Stimulated activated effector memory CD8-positive, alpha-beta T cell treated with anti-CD3 and anti-CD28 coated beads, Interleukin-12 subunit alpha, Interleukin-12 subunit beta, amount 100 ng/mL, for 72 hours (primary cell): ENCODE measurements at regions not wholly inside any gene's neighbourhood (a gene's known extent, or its start where the extent isn't known, plus 50 kb on each side); places are given as distances from the start of the nearest gene placed in this dataset.

Source experiments
- ATAC-seq: fragments of 150-1000 bp; cut with Tn5 transposase; 2 replicates; pipeline ENCODE4 v1.10.0; 2021
- DNase-seq, 2 donors: peaks; one replicate each; pipeline ENCODE4 v3.0.0; 2021 to 2022; ENCODE audit warnings: low spot score in 2 of 2
- H3K27ac Mint-ChIP-seq: one replicate; pipeline ENCODE4 v1.8.0; 2022; ENCODE audit warnings: mild to moderate bottlenecking, mixed read lengths
- H3K36me3 Mint-ChIP-seq: one replicate; pipeline ENCODE4 v1.8.0; 2022; ENCODE audit warnings: mild to moderate bottlenecking, mixed read lengths
- H3K4me1 Mint-ChIP-seq: one replicate; pipeline ENCODE4 v1.8.0; 2022; ENCODE audit warnings: mixed read lengths
- H3K4me3 Mint-ChIP-seq: one replicate; pipeline ENCODE4 v1.8.0; 2022; ENCODE audit warnings: mild to moderate bottlenecking, mixed read lengths
- H3K9me3 Mint-ChIP-seq: one replicate; pipeline ENCODE4 v1.8.0; 2022; ENCODE audit warnings: mixed read lengths

DNA sequence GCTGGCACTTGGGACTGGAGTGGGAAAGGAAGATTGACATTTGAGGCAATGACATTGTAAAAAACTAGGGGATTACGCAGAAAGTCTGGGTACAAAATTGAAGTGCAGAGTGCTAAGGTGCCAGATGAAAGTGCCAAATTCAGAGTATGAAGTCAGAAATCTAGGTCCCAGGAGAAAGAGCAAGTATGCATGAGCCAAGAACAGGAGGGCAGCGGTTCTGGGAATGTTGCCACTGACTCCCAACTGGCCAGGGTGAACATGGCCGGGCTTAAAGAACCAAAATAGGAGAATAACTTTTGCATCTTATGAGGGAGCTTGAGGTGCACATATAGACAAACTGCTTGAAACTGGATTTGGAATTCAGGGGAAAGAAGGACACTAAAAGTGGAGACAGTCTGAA is 495.8 kb upstream of the KLF12 start:
- no peak overlapping the region for H3K27ac Mint-ChIP-seq
- no peak for DNase-seq
- H3K36me3 Mint-ChIP-seq, result no peaks in the 10 kb centered on the region
- no peaks in the 10 kb centered on the region for H3K4me1 Mint-ChIP-seq
- H3K4me3 Mint-ChIP-seq, result no peak overlapping the region
- no peaks in the 10 kb centered on the region for H3K9me3 Mint-ChIP-seq
- ATAC-seq, result no peak

DNA sequence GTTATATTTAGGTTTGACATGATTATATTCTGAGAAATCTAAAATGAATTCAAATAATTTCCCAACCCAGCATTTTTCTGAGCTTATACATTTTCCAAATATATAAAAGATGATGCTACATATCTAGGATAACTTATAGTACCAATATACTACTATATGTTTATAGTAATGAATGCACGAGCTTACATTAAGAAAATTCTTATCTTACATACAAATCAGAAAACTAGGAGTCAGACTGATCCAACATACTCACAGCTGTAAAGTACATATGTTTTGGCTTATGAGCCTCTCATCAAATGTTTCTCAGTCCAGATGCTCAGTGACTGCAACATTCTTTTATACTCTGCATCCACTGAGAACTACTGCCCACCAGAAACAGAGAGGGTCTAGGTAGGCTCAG is 491.3 kb upstream of the KLF12 start:
- ATAC-seq, result no peak
- DNase-seq, result no peak
- no peak overlapping the region for H3K27ac Mint-ChIP-seq
- no peaks in the 10 kb centered on the region for H3K4me1 Mint-ChIP-seq
- H3K9me3 Mint-ChIP-seq, result no peaks in the 10 kb centered on the region
- no peak overlapping the region for H3K4me3 Mint-ChIP-seq
- H3K36me3 Mint-ChIP-seq, result no peaks in the 10 kb centered on the region

GRCh38 chr13:74623761-74624160 is 489.6 kb upstream of the KLF12 start:
- H3K4me1 Mint-ChIP-seq, result no peaks in the 10 kb centered on the region
- no peak overlapping the region for H3K27ac Mint-ChIP-seq
- no peaks in the 10 kb centered on the region for H3K36me3 Mint-ChIP-seq
- ATAC-seq, result no peak
- no peaks in the 10 kb centered on the region for H3K9me3 Mint-ChIP-seq
- no peak overlapping the region for H3K4me3 Mint-ChIP-seq
- no peak for DNase-seq

GRCh38 chr13:74622284-74622683 is 488.1 kb upstream of the KLF12 start:
- ATAC-seq (no peak), DNase-seq (no peak)
- Mint-ChIP-seq H3K4me3 (no peak overlapping the region), H3K27ac (no peak overlapping the region), H3K36me3 (no peaks in the 10 kb centered on the region), H3K4me1 (no peaks in the 10 kb centered on the region), H3K9me3 (no peaks in the 10 kb centered on the region)

- Mint-ChIP-seq H3K36me3 (no peaks in the 10 kb centered on the region), H3K4me3 (no peak overlapping the region), H3K4me1 (no peaks in the 10 kb centered on the region), H3K27ac (no peak overlapping the region), H3K9me3 (no peaks in the 10 kb centered on the region)
- DNase-seq (no peak), ATAC-seq (peak; percentile 46)
Measured at GRCh38 chr13:74620711-74621110, 486.5 kb upstream of the KLF12 start.

DNA sequence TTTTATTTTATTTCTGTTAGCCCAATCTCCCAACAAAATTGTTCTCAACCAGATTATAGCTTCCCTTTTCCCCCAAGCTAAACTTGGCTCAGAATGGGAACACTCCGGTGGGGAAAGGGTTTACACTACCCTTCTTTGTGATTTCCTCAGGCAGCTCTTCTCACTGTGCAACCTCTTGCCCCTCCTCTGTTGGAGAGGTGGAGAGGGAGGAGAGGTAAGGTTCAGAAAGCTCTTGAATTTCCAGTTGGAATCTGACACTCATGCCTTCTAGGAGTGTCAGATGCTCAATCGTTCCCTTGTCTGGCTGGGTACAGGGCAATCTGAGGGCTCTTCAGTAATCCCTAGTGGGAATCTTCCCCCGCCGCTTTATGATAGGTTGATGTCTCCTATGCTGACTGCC is 486.1 kb upstream of the KLF12 start:
- Mint-ChIP-seq H3K4me3 (no peak overlapping the region), H3K36me3 (no peaks in the 10 kb centered on the region), H3K27ac (no peak overlapping the region), H3K9me3 (no peaks in the 10 kb centered on the region), H3K4me1 (no peaks in the 10 kb centered on the region)
- peak; percentile 21 for ATAC-seq
- no peak for DNase-seq

- Mint-ChIP-seq H3K36me3 (no peaks in the 10 kb centered on the region), H3K27ac (no peak overlapping the region), H3K9me3 (peaks cover 6% of the 10 kb centered on the region), H3K4me1 (no peaks in the 10 kb centered on the region), H3K4me3 (no peak overlapping the region)
- ATAC-seq, result no peak
- no peak for DNase-seq
Measured at GRCh38 chr13:74597526-74597925, 463.3 kb upstream of the KLF12 start.

DNA sequence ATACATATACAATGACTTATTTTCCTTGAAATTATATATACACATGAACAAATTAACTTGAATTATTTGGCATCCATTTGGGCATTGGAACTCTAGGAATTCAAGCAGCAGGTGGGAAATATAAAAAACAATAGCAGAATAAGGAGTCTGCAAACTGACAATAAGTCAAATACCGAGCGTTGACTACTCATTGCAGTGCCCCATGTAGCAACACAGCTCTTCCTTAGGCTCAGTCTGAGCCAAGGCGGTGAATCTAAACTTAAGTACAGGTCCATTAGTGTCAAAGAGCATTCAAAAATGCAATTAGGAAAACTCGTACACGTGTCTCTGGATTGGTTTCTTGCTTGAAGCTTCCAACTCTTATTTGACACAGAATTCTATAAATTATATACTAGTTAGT is 462.5 kb upstream of the KLF12 start:
- H3K4me3 Mint-ChIP-seq, result no peak overlapping the region
- peaks cover 6% of the 10 kb centered on the region for H3K9me3 Mint-ChIP-seq
- DNase-seq (no peak), ATAC-seq (no peak)
- H3K4me1 Mint-ChIP-seq, result no peaks in the 10 kb centered on the region
- no peaks in the 10 kb centered on the region for H3K36me3 Mint-ChIP-seq
- H3K27ac Mint-ChIP-seq, result no peak overlapping the region

- DNase-seq, result no peak
- H3K9me3 Mint-ChIP-seq, result peaks cover 6% of the 10 kb centered on the region
- no peak overlapping the region for H3K27ac Mint-ChIP-seq
- no peaks in the 10 kb centered on the region for H3K36me3 Mint-ChIP-seq
- no peak for ATAC-seq
- H3K4me1 Mint-ChIP-seq, result no peaks in the 10 kb centered on the region
- H3K4me3 Mint-ChIP-seq, result no peak overlapping the region
Measured at GRCh38 chr13:74593688-74594087, 459.5 kb upstream of the KLF12 start.

- no peak for ATAC-seq
- H3K36me3 Mint-ChIP-seq, result no peaks in the 10 kb centered on the region
Measured at GRCh38 chr13:74586847-74587246, 452.6 kb upstream of the KLF12 start.

GRCh38 chr13:74576420-74576819 is 442.2 kb upstream of the KLF12 start:
- no peaks in the 10 kb centered on the region for H3K9me3 Mint-ChIP-seq
- H3K4me3 Mint-ChIP-seq, result peak overlapping the region; percentile 60
- H3K4me1 Mint-ChIP-seq, result peaks cover 16% of the 10 kb centered on the region
- no peaks in the 10 kb centered on the region for H3K36me3 Mint-ChIP-seq
- ATAC-seq (no peak), DNase-seq (no peak)
- H3K27ac Mint-ChIP-seq, result no peak overlapping the region

More at GRCh38 chr13:74586847-74587246, 452.6 kb upstream of the KLF12 start:
- Mint-ChIP-seq H3K27ac (no peak overlapping the region), H3K9me3 (no peaks in the 10 kb centered on the region), H3K4me1 (no peaks in the 10 kb centered on the region), H3K4me3 (no peak overlapping the region)
- DNase-seq, result no peak

GRCh38 chr13:74575729-74576125 is 441.5 kb upstream of the KLF12 start:
- peak overlapping the region; percentile 60 for H3K4me3 Mint-ChIP-seq
- H3K27ac Mint-ChIP-seq, result no peak overlapping the region
- H3K36me3 Mint-ChIP-seq, result no peaks in the 10 kb centered on the region
- DNase-seq (peak; percentile 9 to 64), ATAC-seq (peak; percentile 90)
- no peaks in the 10 kb centered on the region for H3K9me3 Mint-ChIP-seq
- peaks cover 16% of the 10 kb centered on the region for H3K4me1 Mint-ChIP-seq

- peak overlapping the region; percentile 60 for H3K4me3 Mint-ChIP-seq
- ATAC-seq, result peak; percentile 47
Measured at GRCh38 chr13:74574964-74575728, 440.9 kb upstream of the KLF12 start.

GRCh38 chr13:74573654-74574053 is 439.4 kb upstream of the KLF12 start:
- no peak for ATAC-seq
- Mint-ChIP-seq H3K36me3 (no peaks in the 10 kb centered on the region), H3K9me3 (no peaks in the 10 kb centered on the region), H3K27ac (no peak overlapping the region), H3K4me1 (peaks cover 16% of the 10 kb centered on the region), H3K4me3 (no peak overlapping the region)
- DNase-seq, result peak in 1 of 2 donors; percentile 53

More at GRCh38 chr13:74574964-74575728, 440.9 kb upstream of the KLF12 start:
- Mint-ChIP-seq H3K27ac (no peak overlapping the region), H3K36me3 (no peaks in the 10 kb centered on the region), H3K4me1 (peaks cover 16% of the 10 kb centered on the region), H3K9me3 (no peaks in the 10 kb centered on the region)
- no peak for DNase-seq

DNA sequence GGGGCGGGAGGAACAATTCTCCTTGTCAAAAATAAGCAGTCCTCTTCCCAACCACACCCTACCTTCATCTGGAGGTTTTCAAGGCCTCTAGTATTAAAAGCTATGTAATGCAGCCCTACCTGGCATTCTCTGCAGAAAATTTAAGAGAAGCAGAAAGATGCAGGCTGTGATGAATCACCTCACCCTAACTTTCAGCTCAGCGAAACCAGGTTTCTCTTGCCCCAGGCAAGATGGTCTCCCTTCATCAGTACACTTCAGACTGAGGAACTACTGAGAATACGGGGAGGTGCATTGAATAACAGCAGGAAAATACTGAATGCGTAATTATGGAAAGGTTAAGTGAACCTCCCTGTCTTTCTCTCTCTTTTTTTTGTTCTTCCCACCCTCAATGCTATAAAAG is 437.6 kb upstream of the KLF12 start:
- no peak overlapping the region for H3K4me3 Mint-ChIP-seq
- no peak overlapping the region for H3K27ac Mint-ChIP-seq
- no peaks in the 10 kb centered on the region for H3K36me3 Mint-ChIP-seq
- H3K9me3 Mint-ChIP-seq, result no peaks in the 10 kb centered on the region
- H3K4me1 Mint-ChIP-seq, result peaks cover 16% of the 10 kb centered on the region
- DNase-seq (no peak), ATAC-seq (no peak)

- DNase-seq, result no peak
Measured at GRCh38 chr13:74570834-74571233, 436.6 kb upstream of the KLF12 start.

More at GRCh38 chr13:74570834-74571233, 436.6 kb upstream of the KLF12 start:
- no peak overlapping the region for H3K27ac Mint-ChIP-seq
- H3K36me3 Mint-ChIP-seq, result no peaks in the 10 kb centered on the region
- ATAC-seq, result no peak
- no peaks in the 10 kb centered on the region for H3K9me3 Mint-ChIP-seq
- no peak overlapping the region for H3K4me3 Mint-ChIP-seq
- H3K4me1 Mint-ChIP-seq, result peaks cover 9% of the 10 kb centered on the region
